Endothelial cell of umbilical vein (primary cell): ENCODE measurements at regions not wholly inside any gene's neighbourhood (a gene's known extent, or its start where the extent isn't known, plus 50 kb on each side); places are given as distances from the start of the nearest gene placed in this dataset.

Experiments
- BruUV-seq: library from RNA; stranded (reverse); fragments of 400-500 nt; replicated peaks from 2 replicates; lab custom pipeline; 2021; lab: Mats Ljungman, UMichigan
- CTCF ChIA-PET: fragments of 300-600, 350-600 bp; sonication (Branson Sonifier 250); formaldehyde crosslinking; loops from one replicate; lab custom pipeline; 2021; ENCODE audit warnings: antibody characterized with exemption, inconsistent platforms; lab: Charles Lee
- POLR2A ChIA-PET: fragments of 300-600, 350-600 bp; sonication (Branson Sonifier 250); formaldehyde crosslinking; loops from one replicate; lab custom pipeline; 2021; ENCODE audit warnings: antibody characterized with exemption, inconsistent platforms; lab: Charles Lee
- DNase-seq: peaks from one replicate; pipeline ENCODE4 v3.0.0-alpha.2; 2011; ENCODE audit warnings: low read depth, low spot score
- FAIRE-seq: peaks from 2 replicates; lab custom pipeline; 2011; peaks lifted over from hg19 to GRCh38; lab: Jason Lieb, UNC
- H2AFZ ChIP-seq: 2 replicates; pipeline ENCODE4 v1.6.0; 2012; ENCODE audit warnings: low read depth, low read length, control low read depth, inconsistent platforms
- H3K27ac ChIP-seq: 2 replicates; pipeline ENCODE4 v1.5.1; 2011; ENCODE audit warnings: low read depth, mild to moderate bottlenecking, control low read depth, low read length, moderate library complexity; ENCODE audit not compliant: insufficient read depth
- H3K27me3 ChIP-seq, 2 experiments: 2 replicates each; pipeline versions ENCODE4 v1.6.0 to v1.6.1; 2011; ENCODE audit warnings: low read length in 2 of 2, mixed read lengths in 1 of 2; ENCODE audit not compliant: control insufficient read depth in 2 of 2, insufficient read depth in 2 of 2
- H3K36me3 ChIP-seq, 2 experiments: 2 replicates in 1 of 2; 3 replicates in 1 of 2; pipeline ENCODE4 v1.5.1; 2011; ENCODE audit warnings: low read length in 2 of 2, mild to moderate bottlenecking in 1 of 2, moderate library complexity in 1 of 2; ENCODE audit not compliant: control insufficient read depth in 2 of 2, insufficient read depth in 2 of 2; ENCODE audit errors: extremely low read depth in 1 of 2
- H3K4me1 ChIP-seq: 3 replicates; pipeline ENCODE4 v1.5.1; 2011; ENCODE audit warnings: mild to moderate bottlenecking, low read length; ENCODE audit not compliant: control insufficient read depth, insufficient read depth; ENCODE audit errors: extremely low read depth
- H3K4me2 ChIP-seq: 2 replicates; pipeline ENCODE4 v1.6.1; 2011; ENCODE audit warnings: low read length, control low read depth, mixed read lengths; ENCODE audit not compliant: insufficient read depth
- H3K4me3 ChIP-seq, 3 experiments: fragments of 200-600 bp in 1 of 3; sonication (generic), shearing (Covaris generic) in 1 of 3; replicated peaks in 1 of 3; 2 replicates each; pipeline ENCODE4 v1.5.1; 2011 to 2016; ENCODE audit warnings: control low read depth in 3 of 3, low read length in 3 of 3, mild to moderate bottlenecking in 2 of 3, inconsistent platforms in 1 of 3, low read depth in 1 of 3, moderate library complexity in 1 of 3; ENCODE audit not compliant: insufficient read depth in 1 of 3
- H3K79me2 ChIP-seq: 2 replicates; pipeline ENCODE4 v1.6.0; 2012; ENCODE audit warnings: low read length, inconsistent platforms; ENCODE audit not compliant: control insufficient read depth, insufficient read depth
- H3K9ac ChIP-seq: replicated peaks from 2 replicates; pipeline ENCODE3; 2011; ENCODE audit warnings: low read length, control low read depth; ENCODE audit not compliant: insufficient read depth; ENCODE audit errors: extremely low read depth
- H3K9me1 ChIP-seq: replicated peaks from 3 replicates; pipeline ENCODE4 v1.6.0; 2011; ENCODE audit warnings: mild to moderate bottlenecking, low read length; ENCODE audit not compliant: control insufficient read depth, insufficient read depth; ENCODE audit errors: extremely low read depth
- H3K9me3 ChIP-seq: replicated peaks from 2 replicates; pipeline ENCODE4 v1.5.1; 2012; ENCODE audit warnings: low read length, inconsistent platforms; ENCODE audit not compliant: control insufficient read depth, insufficient read depth
- H4K20me1 ChIP-seq: replicated peaks from 2 replicates; pipeline ENCODE3; 2011; ENCODE audit warnings: mild to moderate bottlenecking, low read length; ENCODE audit not compliant: control insufficient read depth, insufficient read depth; ENCODE audit errors: extremely low read depth
- CTCF ChIP-seq, 2 donors: IDR thresholded peaks; 1 replicate in 1 of 2; 2 replicates in 1 of 2; pipeline ENCODE4 v1.5.1; 2011; ENCODE audit warnings: low read length in 2 of 2, mild to moderate bottlenecking in 2 of 2, moderate library complexity in 2 of 2, control low read depth in 1 of 2, inconsistent platforms in 1 of 2, low read depth in 1 of 2; ENCODE audit not compliant: insufficient read depth in 1 of 2; ENCODE audit errors: extremely low read depth in 1 of 2
- EZH2 ChIP-seq: IDR thresholded peaks from 2 replicates; pipeline ENCODE4 v1.6.1; 2012; ENCODE audit warnings: borderline replicate concordance, low read depth, mild to moderate bottlenecking, moderate library complexity, low read length, inconsistent platforms; ENCODE audit not compliant: severe bottlenecking
- FOS ChIP-seq: IDR thresholded peaks from 2 replicates; pipeline ENCODE4 v1.6.1; 2011; ENCODE audit warnings: mild to moderate bottlenecking, low read length, moderate library complexity, borderline replicate concordance; ENCODE audit not compliant: insufficient read depth
- GATA2 ChIP-seq: IDR thresholded peaks from 2 replicates; pipeline ENCODE4 v1.7.0; 2011; ENCODE audit warnings: low read depth, mild to moderate bottlenecking, moderate library complexity, mixed read lengths, low read length; ENCODE audit not compliant: insufficient read length, insufficient read depth
- JUN ChIP-seq: IDR thresholded peaks from 2 replicates; pipeline ENCODE4 v1.6.1; 2011; ENCODE audit warnings: borderline replicate concordance, low read depth; ENCODE audit not compliant: insufficient read length, insufficient read depth
- MAX ChIP-seq: IDR thresholded peaks from 2 replicates; pipeline ENCODE4 v1.6.1; 2011; ENCODE audit not compliant: insufficient read depth, insufficient read length
- MYC ChIP-seq: IDR thresholded peaks from one replicate; pipeline ENCODE4 v1.6.1; 2011; ENCODE audit warnings: mild to moderate bottlenecking, low read depth, low read length
- POLR2A ChIP-seq: IDR thresholded peaks from 2 replicates; pipeline ENCODE4 v1.6.1; 2012; ENCODE audit warnings: low read depth, mild to moderate bottlenecking, control low read depth, low read length
- POLR2AphosphoS5 ChIP-seq: IDR thresholded peaks from 2 replicates; pipeline ENCODE4 v1.6.1; 2012; ENCODE audit warnings: low read depth, mild to moderate bottlenecking, control low read depth, low read length, moderate library complexity; ENCODE audit not compliant: insufficient read depth
- dilution Hi-C: fragments of 300-500 bp; cut with MboI; formaldehyde crosslinking; loops from one replicate; pipeline ENCODE4 v1.15.0; 2019; ENCODE audit warnings: low sequenced_read_pairs; ENCODE audit not compliant: extremely low pct_ligation_motif_present
- intact Hi-C: fragments of 100-400 bp; cut with micrococcal nuclease; formaldehyde crosslinking; loops from one replicate; pipeline ENCODE4 v1.10.0; 2022

- no peaks in the 10 kb centered on the region for H3K36me3 ChIP-seq
- no peak for FAIRE-seq
- dilution Hi-C loops: no loop called here
- no peak overlapping the region for H3K4me3 ChIP-seq
- H3K4me2 ChIP-seq: no peak overlapping the region
- H3K9me3 ChIP-seq: peaks cover 2% of the 10 kb centered on the region
- no peak overlapping the region for H3K27ac ChIP-seq
- H3K4me1 ChIP-seq: no peaks in the 10 kb centered on the region
- no peaks in the 10 kb centered on the region for H4K20me1 ChIP-seq
- intact Hi-C loops: no loop called here
- no peak overlapping the region for H3K9ac ChIP-seq
- no peak for TF ChIP-seq GATA2
- TF ChIP-seq CTCF (IDR thresholded peaks at IDR 0.05; ENCODE audit: extremely low read depth in 1 of 2, insufficient read depth in 1 of 2, low read depth in 1 of 2, low read length in 2 of 2): no peak
- TF ChIP-seq JUN: no peak
- TF ChIP-seq POLR2A: no peak
- TF ChIP-seq EZH2: no peak
- no peak for TF ChIP-seq MAX
- no peak for TF ChIP-seq MYC
- TF ChIP-seq FOS: no peak
- no peak for TF ChIP-seq POLR2AphosphoS5
- H3K9me1 ChIP-seq: no peaks in the 10 kb centered on the region
- no peaks in the 10 kb centered on the region for H3K27me3 ChIP-seq
- H2AFZ ChIP-seq: no peak overlapping the region
- POLR2A ChIA-PET: no interaction called here
- H3K79me2 ChIP-seq: no peaks in the 10 kb centered on the region
- CTCF ChIA-PET: no interaction called here
- BruUV-seq: no TSS peak
- no peak for DNase-seq
Measured at GRCh38 chr1:239696317-239696716, 309.9 kb downstream of the CHRM3 start.
